WTC11 (cell line): ENCODE measurements at regions not wholly inside any gene's neighbourhood (a gene's known extent, or its start where the extent isn't known, plus 50 kb on each side); places are given as distances from the start of the nearest gene placed in this dataset.
"Not testable (repeated sequence)": the region's sequence is repeated elsewhere in the genome, so short reads cannot be mapped to it uniquely, and the experiment has no call there.

ENCODE experiments used
- ATAC-seq: fragments of 200-7000 bp; cut with Tn5 transposase; 2 replicates; pipeline ENCODE4 v1.10.0; 2021; ENCODE audit warnings: mild to moderate bottlenecking, moderate library complexity
- CTCF ChIA-PET: fragments of 300-600 bp; sonication (Branson Sonifier 250); formaldehyde crosslinking; loops from one replicate; lab custom pipeline; 2021; ENCODE audit warnings: antibody characterized with exemption; lab: Charles Lee
- POLR2A ChIA-PET: fragments of 350-600 bp; sonication (Branson Sonifier 250); formaldehyde crosslinking; loops from one replicate; lab custom pipeline; 2021; ENCODE audit warnings: antibody characterized with exemption; lab: Charles Lee
- DNase-seq: peaks from one replicate; pipeline ENCODE4 v3.0.0; 2021; ENCODE audit warnings: low spot score
- H3K27ac Mint-ChIP-seq: 2 replicates; pipeline ENCODE4 v1.8.0; 2021; ENCODE audit warnings: mixed read lengths
- H3K27me3 Mint-ChIP-seq: 2 replicates; pipeline ENCODE4 v1.8.0; 2021; ENCODE audit warnings: low read depth, mild to moderate bottlenecking, moderate library complexity, mixed read lengths
- H3K36me3 Mint-ChIP-seq: 2 replicates; pipeline ENCODE4 v1.8.0; 2021; ENCODE audit warnings: mixed read lengths
- H3K4me1 Mint-ChIP-seq: 2 replicates; pipeline ENCODE4 v1.8.0; 2022; ENCODE audit warnings: mixed read lengths
- H3K4me3 Mint-ChIP-seq: 2 replicates; pipeline ENCODE4 v1.8.0; 2021; ENCODE audit warnings: mild to moderate bottlenecking, moderate library complexity, mixed read lengths
- H3K9me3 Mint-ChIP-seq: 2 replicates; pipeline ENCODE4 v1.8.0; 2021; ENCODE audit warnings: mixed read lengths
- ETV6 ChIP-seq: sonication (generic); formaldehyde crosslinking; IDR thresholded peaks from 2 replicates; pipeline ENCODE4 v1.8.1; 2022; ENCODE audit warnings: mild to moderate bottlenecking, missing genetic modification reagents
- GABPB1 ChIP-seq: sonication (generic); formaldehyde crosslinking; IDR thresholded peaks from 2 replicates; pipeline ENCODE4 v1.8.1; 2023; ENCODE audit warnings: mild to moderate bottlenecking, missing genetic modification reagents
- GRHL2 ChIP-seq: fragments of 250-450 bp; sonication (Bioruptor Pico); IDR thresholded peaks from 2 replicates; pipeline ENCODE4 v1.8.0; 2022; ENCODE audit warnings: mild to moderate bottlenecking, moderate library complexity; ENCODE audit not compliant: insufficient replicate concordance, severe bottlenecking
- MYBL2 ChIP-seq: sonication (generic); formaldehyde crosslinking; IDR thresholded peaks from 2 replicates; pipeline ENCODE4 v1.8.1; 2023; ENCODE audit warnings: mild to moderate bottlenecking, moderate library complexity, missing genetic modification reagents
- OVOL2 ChIP-seq: fragments of 250-450 bp; sonication (Bioruptor Pico); IDR thresholded peaks from 2 replicates; pipeline ENCODE4 v1.9.0; 2021; ENCODE audit warnings: mild to moderate bottlenecking, borderline replicate concordance
- RELA ChIP-seq: sonication (generic); formaldehyde crosslinking; IDR thresholded peaks from 2 replicates; pipeline ENCODE4 v1.8.1; 2022; ENCODE audit warnings: missing genetic modification reagents, mild to moderate bottlenecking, borderline replicate concordance
- TP53 ChIP-seq: sonication (generic); formaldehyde crosslinking; IDR thresholded peaks from 2 replicates; pipeline ENCODE4 v1.8.1; 2023; ENCODE audit warnings: mild to moderate bottlenecking, missing genetic modification reagents
- ZNF396 ChIP-seq: fragments of 250-450 bp; sonication (Bioruptor Pico); IDR thresholded peaks from 2 replicates; pipeline ENCODE4 v1.8.0; 2021; ENCODE audit warnings: mild to moderate bottlenecking, moderate library complexity, borderline replicate concordance
- TF ChIP-seq, protein P1 (sequence below): sonication (generic); formaldehyde crosslinking; IDR thresholded peaks from 2 replicates; pipeline ENCODE4 v1.8.0; 2023; ENCODE audit warnings: mild to moderate bottlenecking, missing genetic modification reagents
- TF ChIP-seq, protein P2 (sequence below): fragments of 200-600 bp; IDR thresholded peaks from 2 replicates; pipeline ENCODE4 v1.8.0; 2022; ENCODE audit warnings: antibody characterized with exemption
- TF ChIP-seq, protein P3 (sequence below): sonication (generic); formaldehyde crosslinking; IDR thresholded peaks from 2 replicates; pipeline ENCODE4 v1.8.0; 2022; ENCODE audit warnings: mild to moderate bottlenecking, missing genetic modification reagents
- TF ChIP-seq, protein P4 (sequence below): sonication (generic); formaldehyde crosslinking; IDR thresholded peaks from 2 replicates; pipeline ENCODE4 v1.8.0; 2023; ENCODE audit warnings: missing genetic modification reagents
- TF ChIP-seq, protein P5 (sequence below): sonication (generic); formaldehyde crosslinking; IDR thresholded peaks from 2 replicates; pipeline ENCODE4 v1.8.1; 2023; ENCODE audit warnings: mild to moderate bottlenecking, missing genetic modification reagents, moderate library complexity
- TF ChIP-seq, protein P6 (sequence below): sonication (generic); formaldehyde crosslinking; IDR thresholded peaks from 2 replicates; pipeline ENCODE4 v1.8.0; 2022; ENCODE audit warnings: mild to moderate bottlenecking, missing genetic modification reagents
- TF ChIP-seq, protein P7 (sequence below): fragments of 250-450 bp; sonication (Bioruptor Pico); IDR thresholded peaks from 2 replicates; pipeline ENCODE4 v1.9.0; 2021; ENCODE audit warnings: mild to moderate bottlenecking
- TF ChIP-seq, protein P8 (sequence below): sonication (generic); formaldehyde crosslinking; conservative IDR thresholded peaks from 2 replicates; pipeline ENCODE4 v1.8.1; 2022; ENCODE audit warnings: mild to moderate bottlenecking, missing genetic modification reagents

DNA sequence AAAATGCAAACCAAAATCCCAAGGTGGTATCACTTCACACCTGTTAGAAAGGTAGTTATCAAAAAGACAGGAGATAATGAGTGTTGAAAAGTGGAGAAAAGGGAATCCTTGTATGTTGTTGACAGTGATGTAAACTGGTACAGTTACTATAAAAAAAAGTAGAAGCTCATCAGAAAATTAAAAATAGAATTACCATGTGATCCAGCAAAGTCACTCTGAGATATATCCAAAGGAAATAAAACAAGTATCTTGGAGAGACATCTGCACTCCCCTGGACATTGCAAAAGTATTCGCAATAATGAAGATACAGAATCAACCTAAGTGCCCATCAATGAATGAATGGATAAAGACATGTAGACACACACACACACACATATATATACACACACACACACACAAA lies 208.3 kb upstream of the PIEZO2 start:
- Mint-ChIP-seq H3K27ac (no peak overlapping the region), H3K27me3 (no peaks in the 10 kb centered on the region), H3K4me3 (no peak overlapping the region), H3K9me3 (peaks cover 17% of the 10 kb centered on the region), H3K4me1 (no peaks in the 10 kb centered on the region), H3K36me3 (no peaks in the 10 kb centered on the region)
- no peak for TF ChIP-seq RELA
- TF ChIP-seq, protein P1, sequence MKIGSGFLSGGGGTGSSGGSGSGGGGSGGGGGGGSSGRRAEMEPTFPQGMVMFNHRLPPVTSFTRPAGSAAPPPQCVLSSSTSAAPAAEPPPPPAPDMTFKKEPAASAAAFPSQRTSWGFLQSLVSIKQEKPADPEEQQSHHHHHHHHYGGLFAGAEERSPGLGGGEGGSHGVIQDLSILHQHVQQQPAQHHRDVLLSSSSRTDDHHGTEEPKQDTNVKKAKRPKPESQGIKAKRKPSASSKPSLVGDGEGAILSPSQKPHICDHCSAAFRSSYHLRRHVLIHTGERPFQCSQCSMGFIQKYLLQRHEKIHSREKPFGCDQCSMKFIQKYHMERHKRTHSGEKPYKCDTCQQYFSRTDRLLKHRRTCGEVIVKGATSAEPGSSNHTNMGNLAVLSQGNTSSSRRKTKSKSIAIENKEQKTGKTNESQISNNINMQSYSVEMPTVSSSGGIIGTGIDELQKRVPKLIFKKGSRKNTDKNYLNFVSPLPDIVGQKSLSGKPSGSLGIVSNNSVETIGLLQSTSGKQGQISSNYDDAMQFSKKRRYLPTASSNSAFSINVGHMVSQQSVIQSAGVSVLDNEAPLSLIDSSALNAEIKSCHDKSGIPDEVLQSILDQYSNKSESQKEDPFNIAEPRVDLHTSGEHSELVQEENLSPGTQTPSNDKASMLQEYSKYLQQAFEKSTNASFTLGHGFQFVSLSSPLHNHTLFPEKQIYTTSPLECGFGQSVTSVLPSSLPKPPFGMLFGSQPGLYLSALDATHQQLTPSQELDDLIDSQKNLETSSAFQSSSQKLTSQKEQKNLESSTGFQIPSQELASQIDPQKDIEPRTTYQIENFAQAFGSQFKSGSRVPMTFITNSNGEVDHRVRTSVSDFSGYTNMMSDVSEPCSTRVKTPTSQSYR (CRISPR knock-in tag): no peak
- POLR2A ChIA-PET: no interaction called here
- DNase-seq: no peak
- CTCF ChIA-PET: interaction anchor here (1.2 kb wide), 1 partner anchor 47 kb away, joined by 5 read pairs; no protein-coding TSS in a partner anchor
- ATAC-seq: no peak

DNA sequence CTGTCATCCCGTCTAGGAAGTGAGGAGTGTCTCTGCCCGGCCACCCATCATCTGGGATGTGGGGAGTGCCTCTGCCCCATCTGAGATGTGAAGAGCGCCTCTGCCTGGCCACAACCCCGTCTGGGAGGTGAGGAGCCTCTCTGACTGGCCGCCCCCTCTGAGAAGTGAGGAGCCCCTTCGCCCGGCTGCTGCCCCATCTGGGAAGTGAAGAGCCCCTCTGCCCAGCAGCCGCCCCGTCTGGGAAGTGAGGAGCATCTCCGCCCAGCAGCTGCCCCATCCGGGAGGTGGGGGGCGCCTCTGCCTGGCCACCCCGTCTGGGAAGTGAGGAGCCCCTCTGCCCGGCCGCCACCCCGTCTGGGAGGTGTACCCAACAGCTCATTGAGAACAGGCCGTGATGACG lies 195.2 kb upstream of the PIEZO2 start:
- H3K4me1 Mint-ChIP-seq, CTCF ChIA-PET, H3K4me3 Mint-ChIP-seq, DNase-seq, H3K27ac Mint-ChIP-seq, ATAC-seq, POLR2A ChIA-PET, H3K27me3 Mint-ChIP-seq: not testable (repeated sequence)
- Mint-ChIP-seq H3K9me3 (peaks cover 67% of the 10 kb centered on the region), H3K36me3 (peaks cover 35% of the 10 kb centered on the region)

DNA sequence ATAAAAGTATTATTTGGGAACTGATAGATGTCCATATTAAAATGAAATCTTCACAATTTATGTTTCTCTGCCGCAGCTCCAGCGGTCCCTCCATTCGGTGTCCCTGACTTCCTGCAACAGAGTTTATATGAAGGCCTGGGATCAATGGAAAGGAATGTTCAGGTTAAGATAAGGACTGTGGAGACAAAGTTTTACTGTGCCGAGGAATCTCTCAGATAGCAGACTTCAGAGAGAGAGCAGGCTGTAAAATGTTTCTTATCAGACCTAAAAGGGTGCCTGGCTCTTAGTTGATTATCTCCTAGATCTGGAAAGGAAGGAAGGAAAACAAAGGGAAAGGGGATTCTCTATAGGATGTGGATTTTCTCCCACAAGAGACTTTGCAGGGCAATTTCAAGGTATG lies 193.7 kb upstream of the PIEZO2 start:
- no peak overlapping the region for H3K4me3 Mint-ChIP-seq
- ChIA-PET CTCF (no interaction called here), POLR2A (no interaction called here)
- peaks cover 56% of the 10 kb centered on the region for H3K9me3 Mint-ChIP-seq
- ATAC-seq: no peak
- H3K36me3 Mint-ChIP-seq: peaks cover 31% of the 10 kb centered on the region
- TF ChIP-seq ZNF396 (CRISPR knock-in tag) (no peak), GABPB1 (no peak)
- TF ChIP-seq, protein P2, sequence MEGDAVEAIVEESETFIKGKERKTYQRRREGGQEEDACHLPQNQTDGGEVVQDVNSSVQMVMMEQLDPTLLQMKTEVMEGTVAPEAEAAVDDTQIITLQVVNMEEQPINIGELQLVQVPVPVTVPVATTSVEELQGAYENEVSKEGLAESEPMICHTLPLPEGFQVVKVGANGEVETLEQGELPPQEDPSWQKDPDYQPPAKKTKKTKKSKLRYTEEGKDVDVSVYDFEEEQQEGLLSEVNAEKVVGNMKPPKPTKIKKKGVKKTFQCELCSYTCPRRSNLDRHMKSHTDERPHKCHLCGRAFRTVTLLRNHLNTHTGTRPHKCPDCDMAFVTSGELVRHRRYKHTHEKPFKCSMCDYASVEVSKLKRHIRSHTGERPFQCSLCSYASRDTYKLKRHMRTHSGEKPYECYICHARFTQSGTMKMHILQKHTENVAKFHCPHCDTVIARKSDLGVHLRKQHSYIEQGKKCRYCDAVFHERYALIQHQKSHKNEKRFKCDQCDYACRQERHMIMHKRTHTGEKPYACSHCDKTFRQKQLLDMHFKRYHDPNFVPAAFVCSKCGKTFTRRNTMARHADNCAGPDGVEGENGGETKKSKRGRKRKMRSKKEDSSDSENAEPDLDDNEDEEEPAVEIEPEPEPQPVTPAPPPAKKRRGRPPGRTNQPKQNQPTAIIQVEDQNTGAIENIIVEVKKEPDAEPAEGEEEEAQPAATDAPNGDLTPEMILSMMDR: no peak
- TF ChIP-seq, protein P3, sequence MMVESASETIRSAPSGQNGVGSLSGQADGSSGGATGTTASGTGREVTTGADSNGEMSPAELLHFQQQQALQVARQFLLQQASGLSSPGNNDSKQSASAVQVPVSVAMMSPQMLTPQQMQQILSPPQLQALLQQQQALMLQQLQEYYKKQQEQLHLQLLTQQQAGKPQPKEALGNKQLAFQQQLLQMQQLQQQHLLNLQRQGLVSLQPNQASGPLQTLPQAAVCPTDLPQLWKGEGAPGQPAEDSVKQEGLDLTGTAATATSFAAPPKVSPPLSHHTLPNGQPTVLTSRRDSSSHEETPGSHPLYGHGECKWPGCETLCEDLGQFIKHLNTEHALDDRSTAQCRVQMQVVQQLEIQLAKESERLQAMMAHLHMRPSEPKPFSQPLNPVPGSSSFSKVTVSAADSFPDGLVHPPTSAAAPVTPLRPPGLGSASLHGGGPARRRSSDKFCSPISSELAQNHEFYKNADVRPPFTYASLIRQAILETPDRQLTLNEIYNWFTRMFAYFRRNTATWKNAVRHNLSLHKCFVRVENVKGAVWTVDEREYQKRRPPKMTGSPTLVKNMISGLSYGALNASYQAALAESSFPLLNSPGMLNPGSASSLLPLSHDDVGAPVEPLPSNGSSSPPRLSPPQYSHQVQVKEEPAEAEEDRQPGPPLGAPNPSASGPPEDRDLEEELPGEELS (CRISPR knock-in tag): no peak
- DNase-seq: no peak
- H3K27ac Mint-ChIP-seq: no peak overlapping the region
- peaks cover 4% of the 10 kb centered on the region; the same call in 1 of the 2 replicates for H3K27me3 Mint-ChIP-seq
- no peaks in the 10 kb centered on the region for H3K4me1 Mint-ChIP-seq

DNA sequence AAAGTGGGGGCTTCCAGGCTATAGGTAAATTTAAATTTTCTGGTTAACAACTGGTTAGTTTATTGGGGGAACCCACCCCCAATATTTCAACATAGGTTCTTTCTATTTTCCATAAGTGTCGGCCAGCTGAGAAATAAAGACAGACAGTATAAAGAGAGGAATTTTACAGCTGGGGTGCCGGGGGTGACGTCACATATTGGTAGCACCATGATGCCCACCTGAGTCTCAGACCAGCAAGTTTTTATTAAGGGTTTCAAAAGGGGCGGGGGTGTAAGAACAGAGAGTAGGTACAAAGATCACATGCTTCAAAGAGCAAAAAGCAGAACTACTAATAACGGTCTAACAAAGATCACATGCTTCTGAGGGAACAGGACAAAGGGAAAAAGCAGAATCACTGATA lies 192.7 kb upstream of the PIEZO2 start:
- CTCF ChIA-PET: not testable (repeated sequence)
- peaks cover 46% of the 10 kb centered on the region for H3K9me3 Mint-ChIP-seq

DNA sequence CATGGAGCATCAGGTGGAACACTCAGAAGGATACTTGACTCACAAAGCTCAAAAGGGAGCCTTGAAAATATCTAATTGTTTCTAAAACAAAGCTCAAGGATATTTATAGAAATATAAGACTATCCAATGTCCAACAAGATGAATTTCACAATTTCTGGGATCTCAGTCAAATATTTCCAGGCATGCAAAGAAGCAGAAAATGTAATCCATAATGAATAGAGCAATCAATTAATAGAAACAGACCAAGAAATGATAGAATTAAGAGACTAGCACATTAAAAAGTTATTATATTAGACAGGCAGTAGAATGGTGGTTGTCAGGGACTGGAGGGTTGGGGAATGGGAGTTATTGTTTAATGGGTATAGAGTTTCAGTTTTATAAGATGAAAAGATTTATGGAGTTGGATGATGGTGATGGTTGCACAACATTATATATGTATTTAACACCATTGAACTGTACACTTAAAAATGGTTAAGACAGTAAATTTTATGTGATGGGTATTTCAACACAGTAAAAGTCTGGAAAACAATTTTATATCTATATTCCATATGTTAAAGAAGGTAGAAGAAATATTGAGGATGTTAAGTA lies 189.9 kb upstream of the PIEZO2 start:
- TF ChIP-seq ETV6 (CRISPR knock-in tag) (no peak), TP53 (CRISPR knock-in tag) (no peak), GRHL2 (CRISPR knock-in tag) (no peak), MYBL2 (no peak), OVOL2 (CRISPR knock-in tag) (no peak)
- TF ChIP-seq, protein P4, sequence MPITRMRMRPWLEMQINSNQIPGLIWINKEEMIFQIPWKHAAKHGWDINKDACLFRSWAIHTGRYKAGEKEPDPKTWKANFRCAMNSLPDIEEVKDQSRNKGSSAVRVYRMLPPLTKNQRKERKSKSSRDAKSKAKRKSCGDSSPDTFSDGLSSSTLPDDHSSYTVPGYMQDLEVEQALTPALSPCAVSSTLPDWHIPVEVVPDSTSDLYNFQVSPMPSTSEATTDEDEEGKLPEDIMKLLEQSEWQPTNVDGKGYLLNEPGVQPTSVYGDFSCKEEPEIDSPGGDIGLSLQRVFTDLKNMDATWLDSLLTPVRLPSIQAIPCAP (CRISPR knock-in tag): no peak
- TF ChIP-seq, protein P5, sequence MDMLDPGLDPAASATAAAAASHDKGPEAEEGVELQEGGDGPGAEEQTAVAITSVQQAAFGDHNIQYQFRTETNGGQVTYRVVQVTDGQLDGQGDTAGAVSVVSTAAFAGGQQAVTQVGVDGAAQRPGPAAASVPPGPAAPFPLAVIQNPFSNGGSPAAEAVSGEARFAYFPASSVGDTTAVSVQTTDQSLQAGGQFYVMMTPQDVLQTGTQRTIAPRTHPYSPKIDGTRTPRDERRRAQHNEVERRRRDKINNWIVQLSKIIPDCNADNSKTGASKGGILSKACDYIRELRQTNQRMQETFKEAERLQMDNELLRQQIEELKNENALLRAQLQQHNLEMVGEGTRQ (CRISPR knock-in tag): no peak
- TF ChIP-seq, protein P6, sequence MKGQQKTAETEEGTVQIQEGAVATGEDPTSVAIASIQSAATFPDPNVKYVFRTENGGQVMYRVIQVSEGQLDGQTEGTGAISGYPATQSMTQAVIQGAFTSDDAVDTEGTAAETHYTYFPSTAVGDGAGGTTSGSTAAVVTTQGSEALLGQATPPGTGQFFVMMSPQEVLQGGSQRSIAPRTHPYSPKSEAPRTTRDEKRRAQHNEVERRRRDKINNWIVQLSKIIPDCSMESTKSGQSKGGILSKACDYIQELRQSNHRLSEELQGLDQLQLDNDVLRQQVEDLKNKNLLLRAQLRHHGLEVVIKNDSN (CRISPR knock-in tag): no peak
- TF ChIP-seq, protein P7, sequence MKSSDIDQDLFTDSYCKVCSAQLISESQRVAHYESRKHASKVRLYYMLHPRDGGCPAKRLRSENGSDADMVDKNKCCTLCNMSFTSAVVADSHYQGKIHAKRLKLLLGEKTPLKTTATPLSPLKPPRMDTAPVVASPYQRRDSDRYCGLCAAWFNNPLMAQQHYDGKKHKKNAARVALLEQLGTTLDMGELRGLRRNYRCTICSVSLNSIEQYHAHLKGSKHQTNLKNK (CRISPR knock-in tag): no peak
- TF ChIP-seq, protein P8, sequence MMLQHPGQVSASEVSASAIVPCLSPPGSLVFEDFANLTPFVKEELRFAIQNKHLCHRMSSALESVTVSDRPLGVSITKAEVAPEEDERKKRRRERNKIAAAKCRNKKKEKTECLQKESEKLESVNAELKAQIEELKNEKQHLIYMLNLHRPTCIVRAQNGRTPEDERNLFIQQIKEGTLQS (CRISPR knock-in tag): no peak
- H3K27me3 Mint-ChIP-seq: peaks cover 4% of the 10 kb centered on the region; the same call in 1 of the 2 replicates
- DNase-seq (no peak), ATAC-seq (no peak)
- no peak overlapping the region for H3K4me3 Mint-ChIP-seq
- H3K4me1 Mint-ChIP-seq: peaks cover 1% of the 10 kb centered on the region
- H3K27ac Mint-ChIP-seq: no peak overlapping the region
- POLR2A ChIA-PET: no interaction called here
- H3K9me3 Mint-ChIP-seq: peaks cover 38% of the 10 kb centered on the region
- CTCF ChIA-PET: no interaction called here
- H3K36me3 Mint-ChIP-seq: peaks cover 24% of the 10 kb centered on the region

More for the DNA sequence above, 192.7 kb upstream of the PIEZO2 start:
- H3K27ac Mint-ChIP-seq, DNase-seq, H3K4me3 Mint-ChIP-seq, H3K4me1 Mint-ChIP-seq, H3K27me3 Mint-ChIP-seq, POLR2A ChIA-PET, ATAC-seq: not testable (repeated sequence)
- peaks cover 31% of the 10 kb centered on the region for H3K36me3 Mint-ChIP-seq
